GM21825 (cell line): ENCODE measurements at regions not wholly inside any gene's neighbourhood (a gene's known extent, or its start where the extent isn't known, plus 50 kb on each side); places are given as distances from the start of the nearest gene placed in this dataset.

ENCODE experiments used
- ATAC-seq: cut with Tn5 transposase; IDR thresholded peaks from one replicate; pipeline ENCODE4 v1.9.1; 2021; ENCODE audit warnings: mild to moderate bottlenecking, moderate library complexity; ENCODE audit not compliant: unreplicated experiment

- ATAC-seq = no peak
These were observed 258.4 kb downstream of the ELAVL2 start for GRCh38 chr9:23567516-23568165.

- no peak for ATAC-seq
These were observed 254.5 kb downstream of the ELAVL2 start for GRCh38 chr9:23571414-23572104.

- no peak for ATAC-seq
These were observed 252.2 kb downstream of the ELAVL2 start for GRCh38 chr9:23573800-23574199.

GRCh38 chr9:23577611-23578010 lies 248.4 kb downstream of the ELAVL2 start:
- ATAC-seq = no peak

GRCh38 chr9:23581931-23582330 lies 244.1 kb downstream of the ELAVL2 start:
- ATAC-seq = no peak

GRCh38 chr9:23582836-23583235 lies 243.2 kb downstream of the ELAVL2 start:
- ATAC-seq = no peak

DNA sequence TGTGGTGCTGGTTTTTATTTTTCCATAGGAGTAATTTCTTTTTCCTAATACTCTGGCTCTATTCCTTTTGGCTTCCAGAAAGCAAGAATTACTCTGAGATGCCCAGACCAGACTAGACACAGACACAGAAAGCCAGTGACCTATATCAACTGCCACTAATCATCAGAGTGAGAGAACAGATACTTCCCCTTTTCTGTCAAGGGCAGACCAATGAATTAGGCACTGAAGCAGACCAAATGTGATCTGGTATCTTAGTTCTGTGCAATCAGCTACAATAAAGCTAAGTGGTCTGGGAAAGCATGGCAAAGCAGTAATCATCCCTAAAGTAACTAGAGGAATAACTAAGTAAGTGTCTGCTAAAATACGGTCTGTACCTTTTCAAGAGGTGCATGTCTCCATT lies 239.1 kb downstream of the ELAVL2 start:
- no peak for ATAC-seq

DNA sequence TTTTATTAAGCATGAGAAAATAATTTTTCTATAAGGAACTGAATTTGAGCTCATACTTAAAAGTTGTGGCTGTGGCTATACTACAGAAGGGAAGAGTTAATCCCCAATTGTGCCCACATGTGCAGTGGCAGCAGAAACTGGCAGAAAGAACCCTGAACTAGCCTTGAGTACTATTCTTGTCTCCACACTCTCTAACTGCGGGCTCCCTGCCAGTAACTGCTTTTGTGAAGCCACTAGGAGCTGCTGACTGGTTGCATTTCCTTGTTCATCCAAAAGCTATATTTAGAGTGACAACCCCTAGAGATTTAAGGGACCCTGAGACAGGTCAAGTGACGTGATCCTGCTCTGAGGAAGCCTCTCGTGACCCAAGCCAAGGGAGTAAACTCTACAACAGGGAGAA lies 238.6 kb downstream of the ELAVL2 start:
- no peak for ATAC-seq

DNA sequence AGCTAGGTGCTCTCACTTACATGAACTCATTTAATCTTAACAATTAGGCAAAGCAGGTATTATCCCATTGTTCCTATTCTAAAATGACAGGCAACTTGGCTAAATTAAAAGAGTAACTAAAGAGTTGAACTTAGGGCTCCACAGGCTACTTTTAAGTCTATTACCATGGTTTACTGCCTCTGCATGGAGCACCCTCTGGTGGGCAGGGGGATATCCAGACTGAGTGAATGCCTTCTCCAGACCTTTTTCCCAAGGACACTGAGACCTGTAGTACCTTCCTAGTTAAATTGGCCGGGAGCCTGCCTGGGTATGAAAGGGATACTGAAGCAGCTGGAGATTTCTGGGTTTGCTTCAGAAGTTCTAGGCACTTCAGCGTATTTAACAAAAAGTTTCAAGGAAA lies 238.1 kb downstream of the ELAVL2 start:
- ATAC-seq = no peak

DNA sequence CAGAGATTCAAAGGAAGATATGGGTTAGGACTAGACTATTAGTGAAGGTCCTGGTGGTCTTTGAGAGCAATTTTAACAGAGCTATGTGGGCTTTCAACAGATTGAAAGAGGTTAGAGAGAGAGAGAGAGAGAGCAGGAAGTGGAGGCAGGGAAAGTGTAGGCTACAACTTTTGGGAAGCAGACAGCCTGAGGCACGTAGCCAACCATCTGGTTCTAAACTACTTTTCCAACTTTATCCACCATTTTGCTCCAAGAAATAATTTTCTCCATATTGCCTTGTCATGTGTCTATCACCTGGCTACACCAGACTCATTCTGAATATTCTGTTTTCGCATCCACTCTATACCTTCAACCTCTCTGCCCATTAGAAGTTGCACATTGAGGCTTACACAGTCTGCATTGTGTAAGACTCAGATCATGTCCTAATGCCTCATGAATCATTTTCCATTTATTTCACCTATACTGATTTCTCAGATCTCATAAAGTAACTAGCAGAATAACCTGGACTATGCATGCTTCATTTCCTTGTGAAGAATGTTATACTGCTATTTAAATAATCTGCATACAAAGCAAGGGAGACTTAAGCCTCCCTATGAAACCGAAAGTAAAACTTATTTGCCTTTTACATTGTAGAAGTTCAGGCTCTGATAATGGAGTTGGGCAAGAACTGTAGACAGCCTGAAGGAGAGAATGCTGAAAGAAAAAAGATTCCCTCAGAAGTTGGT lies 235.6 kb downstream of the ELAVL2 start:
- ATAC-seq = no peak

GRCh38 chr9:23594421-23594820 lies 231.6 kb downstream of the ELAVL2 start:
- ATAC-seq = no peak

- no peak for ATAC-seq
These were observed 229.0 kb downstream of the ELAVL2 start for GRCh38 chr9:23596913-23597634.

DNA sequence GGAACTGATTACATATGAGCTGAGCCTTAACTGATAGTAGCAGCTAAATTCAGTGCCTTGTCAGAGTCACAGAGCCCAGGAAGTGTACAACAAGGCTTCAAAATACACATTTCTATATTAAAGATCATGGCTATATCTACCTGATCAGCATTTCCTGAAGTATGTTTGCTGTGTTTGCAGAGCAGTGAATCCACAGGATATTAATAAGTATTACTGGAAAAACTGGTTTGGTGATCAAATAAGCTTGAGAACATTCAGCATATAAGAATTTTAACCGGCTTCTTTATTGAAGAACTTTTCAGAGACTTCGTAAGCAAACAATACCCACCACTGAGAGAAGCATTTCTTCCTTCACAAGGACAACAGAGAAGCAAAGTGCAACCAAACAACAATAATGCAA lies 227.0 kb downstream of the ELAVL2 start:
- ATAC-seq = no peak

DNA sequence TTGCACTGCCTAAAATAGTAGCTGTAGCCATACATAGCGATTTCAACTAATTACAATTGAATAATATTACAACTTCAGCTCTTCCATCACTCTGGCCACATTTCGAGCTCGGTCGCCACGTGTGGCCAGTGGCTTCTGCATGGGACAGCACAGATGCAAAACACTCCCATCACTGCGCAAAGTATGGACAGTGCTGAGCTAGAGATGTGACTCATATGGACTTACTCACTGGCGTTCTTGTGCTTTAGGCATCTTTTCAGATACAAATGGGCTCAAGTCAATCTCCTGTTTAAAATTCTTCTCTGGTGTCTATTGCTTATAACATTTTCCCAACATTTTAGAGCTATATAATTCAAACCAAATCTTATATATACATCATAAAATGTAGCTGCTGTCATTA lies 222.7 kb downstream of the ELAVL2 start:
- no peak for ATAC-seq

GRCh38 chr9:23606107-23606506 lies 219.9 kb downstream of the ELAVL2 start:
- no peak for ATAC-seq

DNA sequence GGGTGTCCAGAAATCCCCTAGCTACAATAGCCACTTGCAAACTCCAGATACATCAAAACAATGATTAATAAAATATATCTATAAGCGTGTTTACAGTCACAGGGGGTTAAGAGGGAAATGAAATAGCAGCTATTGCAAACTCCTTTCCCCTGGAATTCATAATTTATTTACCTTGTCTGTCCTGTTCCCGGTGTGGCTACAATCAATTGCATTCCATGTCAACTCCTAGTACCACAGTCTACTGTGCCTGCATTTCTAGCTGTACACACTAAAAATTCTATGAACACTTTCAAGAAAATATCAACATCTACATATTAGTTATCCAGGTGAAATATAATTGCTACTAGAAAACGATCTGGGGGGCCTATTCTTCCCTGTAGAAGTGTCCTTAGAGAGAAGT lies 217.6 kb downstream of the ELAVL2 start:
- no peak for ATAC-seq

- no peak for ATAC-seq
These were observed 214.2 kb downstream of the ELAVL2 start for GRCh38 chr9:23611869-23612268.

GRCh38 chr9:23615569-23615968 lies 210.5 kb downstream of the ELAVL2 start:
- no peak for ATAC-seq

GRCh38 chr9:23621188-23621587 lies 204.9 kb downstream of the ELAVL2 start:
- no peak for ATAC-seq

GRCh38 chr9:23621924-23622323 lies 204.1 kb downstream of the ELAVL2 start:
- ATAC-seq = no peak

DNA sequence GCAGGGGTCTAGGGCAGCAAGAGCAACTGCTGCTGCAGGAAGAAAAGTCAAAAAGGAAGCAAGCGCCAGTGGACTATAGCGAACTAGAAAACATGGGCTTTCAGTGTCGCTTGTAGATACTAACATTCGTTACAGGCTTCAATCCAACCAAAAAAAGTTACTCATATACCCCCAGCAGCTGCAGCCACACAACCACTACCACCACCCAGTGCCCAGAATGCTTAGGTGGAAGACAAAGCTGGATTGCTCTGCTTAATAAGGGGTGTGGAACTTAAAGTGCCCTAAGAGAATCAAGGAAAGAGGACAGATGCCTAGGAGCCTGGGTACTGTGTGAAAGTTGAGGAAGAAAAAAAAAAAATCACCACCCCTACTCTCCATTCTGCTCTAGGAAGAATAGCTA lies 203.6 kb downstream of the ELAVL2 start:
- ATAC-seq = no peak
